ENCODE measurements at regions not wholly inside any gene's neighbourhood (a gene's known extent, or its start where the extent isn't known, plus 50 kb on each side); places are given as distances from the start of the nearest gene placed in this dataset.

DNA sequence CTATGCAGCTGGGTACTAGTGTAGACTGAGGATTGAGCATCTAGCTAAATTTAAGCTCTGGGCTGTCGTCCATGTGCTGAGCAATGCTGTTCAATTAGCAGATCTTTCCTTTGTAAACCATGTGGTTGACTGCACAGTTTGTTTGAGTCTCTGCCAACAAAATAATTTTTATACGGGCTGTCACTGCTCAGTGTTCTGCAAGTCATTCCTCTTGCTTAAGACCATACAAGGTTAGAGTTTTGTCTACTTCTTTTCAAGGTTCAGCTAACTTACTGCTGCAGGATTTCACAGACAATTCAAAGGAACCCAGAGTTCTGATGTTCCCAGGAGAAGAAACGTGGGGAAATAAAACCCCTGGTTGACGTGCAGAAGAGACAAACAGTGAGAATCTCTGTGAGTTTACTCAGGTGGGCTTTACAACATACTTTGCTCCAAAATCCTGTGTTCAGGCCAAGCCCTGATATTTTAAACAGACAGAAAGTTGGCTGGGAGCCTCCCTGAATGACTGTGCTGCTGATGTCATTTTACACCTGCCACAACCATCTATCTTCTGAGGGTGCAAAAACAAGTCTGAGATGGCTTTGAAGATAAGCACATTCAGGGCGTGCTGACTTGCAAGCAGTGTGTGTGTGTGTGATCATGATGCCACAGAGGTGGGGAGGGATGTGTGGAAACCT lies 177.1 kb upstream of the SVIL start:
- ChIA-PET POLR2A (no interaction called here), CTCF (ENCODE audit: low intra/inter-chr PET ratio, low total read pairs) (no interaction called here)
- DNase-seq (ENCODE audit: low spot score) (no peak), ATAC-seq (no peak), FAIRE-seq (no peak)
- H3K36me3 ChIP-seq (replicated peaks in 1 of 2; ENCODE audit: control insufficient read depth in 1 of 2, insufficient read depth in 2 of 2, low read length in 2 of 2): no peaks in the 10 kb centered on the region
- H3K9ac ChIP-seq (ENCODE audit: insufficient read depth, low read depth, low read length): no peak overlapping the region
- H3K27ac ChIP-seq (ENCODE audit: extremely low read length, insufficient read depth, low read length): no peak overlapping the region
- WGBS (ENCODE audit: low lambda C conversion rate): 16% methylated on average over 5 of the region's 5 CpGs
- no peaks in the 10 kb centered on the region for H3K79me2 ChIP-seq (ENCODE audit: insufficient read depth, low read length)
- no peak overlapping the region for H3K4me2 ChIP-seq (ENCODE audit: low read depth, low read length)
- H3K9me3 ChIP-seq (ENCODE audit: low read length): no peaks in the 10 kb centered on the region
- BruUV-seq (replicated peaks): no TSS peak
- peaks cover 1 to 11% of the 10 kb centered on the region in 2 experiments; a peak in 3 of 5 replicates for H3K27me3 ChIP-seq (ENCODE audit: control insufficient read depth in 1 of 2, insufficient read depth in 2 of 2, low read length in 2 of 2)
- H4K20me1 ChIP-seq (ENCODE audit: insufficient read depth, low read length): no peaks in the 10 kb centered on the region
- H3K4me1 ChIP-seq (ENCODE audit: insufficient read depth, low read length): no peaks in the 10 kb centered on the region
- H2AFZ ChIP-seq (ENCODE audit: low read length): no peak overlapping the region
- intact Hi-C loops (cut with micrococcal nuclease; ENCODE audit: unreplicated experiment) (no loop called here), in situ Hi-C loops (cut with HindIII; ENCODE audit: extremely low pct_ligation_motif_present, low pct_unique_long_range_greater_than_20kb) (no loop called here)
- H3K4me3 ChIP-seq (replicated peaks in 1 of 3; ENCODE audit: insufficient read depth in 1 of 3, low read depth in 2 of 3, low read length in 3 of 3): no peak overlapping the region
- TF ChIP-seq STAT5B (CRISPR knock-in tag; IDR thresholded peaks at IDR 0.05) (no peak), KLF12 (CRISPR knock-in tag; IDR thresholded peaks at IDR 0.05; ENCODE audit: borderline replicate concordance) (no peak), PAF1 (CRISPR knock-in tag; IDR thresholded peaks at IDR 0.05) (no peak), CCAR2 (optimal IDR thresholded peaks at IDR 0.05; ENCODE audit: low read depth, low read length) (no peak), TCF7L2 (IDR thresholded peaks at IDR 0.05; ENCODE audit: low read depth, low read length) (no peak), ZNF564 (CRISPR knock-in tag; IDR thresholded peaks at IDR 0.05) (no peak), ZFY (CRISPR knock-in tag; IDR thresholded peaks at IDR 0.05) (no peak), ZBTB8A (CRISPR knock-in tag; IDR thresholded peaks at IDR 0.05; ENCODE audit: borderline replicate concordance, low read depth) (no peak), CCDC6 (CRISPR knock-in tag; IDR thresholded peaks at IDR 0.05) (no peak), CC2D1A (CRISPR knock-in tag; IDR thresholded peaks at IDR 0.05) (no peak), ZBTB21 (CRISPR knock-in tag; IDR thresholded peaks at IDR 0.05) (no peak), MIXL1 (CRISPR knock-in tag; IDR thresholded peaks at IDR 0.05) (no peak), NR2C2 (CRISPR knock-in tag; IDR thresholded peaks at IDR 0.05; ENCODE audit: borderline replicate concordance) (no peak), ZNF138 (CRISPR knock-in tag; IDR thresholded peaks at IDR 0.05; ENCODE audit: low read depth) (no peak), FOXK2 (IDR thresholded peaks at IDR 0.05) (no peak)
